Activated naive CD4-positive, alpha-beta T cell treated with anti-CD3 and anti-CD28 coated beads, Interleukin-2, amount 50 U/mL, for 72 hours (primary cell): ENCODE measurements at regions not wholly inside any gene's neighbourhood (a gene's known extent, or its start where the extent isn't known, plus 50 kb on each side); places are given as distances from the start of the nearest gene placed in this dataset.

Experiments used
- ATAC-seq, 2 donors: fragments of 150-1000 bp; cut with Tn5 transposase; 2 replicates each; pipeline ENCODE4 v1.10.0; 2021; ENCODE audit warnings: mild to moderate bottlenecking in 2 of 2, moderate library complexity in 2 of 2
- DNase-seq, 2 donors: peaks; one replicate each; pipeline ENCODE4 v3.0.0; 2021 to 2022; ENCODE audit warnings: low spot score in 2 of 2
- H3K27ac Mint-ChIP-seq, 2 donors: one replicate each; pipeline ENCODE4 v1.8.0; 2022; ENCODE audit warnings: mild to moderate bottlenecking in 2 of 2, mixed read lengths in 2 of 2
- H3K36me3 Mint-ChIP-seq, 2 donors: one replicate each; pipeline ENCODE4 v1.8.0; 2022; ENCODE audit warnings: mixed read lengths in 2 of 2
- H3K9me3 Mint-ChIP-seq, 2 donors: one replicate each; pipeline ENCODE4 v1.8.0; 2022; ENCODE audit warnings: mixed read lengths in 2 of 2

DNA sequence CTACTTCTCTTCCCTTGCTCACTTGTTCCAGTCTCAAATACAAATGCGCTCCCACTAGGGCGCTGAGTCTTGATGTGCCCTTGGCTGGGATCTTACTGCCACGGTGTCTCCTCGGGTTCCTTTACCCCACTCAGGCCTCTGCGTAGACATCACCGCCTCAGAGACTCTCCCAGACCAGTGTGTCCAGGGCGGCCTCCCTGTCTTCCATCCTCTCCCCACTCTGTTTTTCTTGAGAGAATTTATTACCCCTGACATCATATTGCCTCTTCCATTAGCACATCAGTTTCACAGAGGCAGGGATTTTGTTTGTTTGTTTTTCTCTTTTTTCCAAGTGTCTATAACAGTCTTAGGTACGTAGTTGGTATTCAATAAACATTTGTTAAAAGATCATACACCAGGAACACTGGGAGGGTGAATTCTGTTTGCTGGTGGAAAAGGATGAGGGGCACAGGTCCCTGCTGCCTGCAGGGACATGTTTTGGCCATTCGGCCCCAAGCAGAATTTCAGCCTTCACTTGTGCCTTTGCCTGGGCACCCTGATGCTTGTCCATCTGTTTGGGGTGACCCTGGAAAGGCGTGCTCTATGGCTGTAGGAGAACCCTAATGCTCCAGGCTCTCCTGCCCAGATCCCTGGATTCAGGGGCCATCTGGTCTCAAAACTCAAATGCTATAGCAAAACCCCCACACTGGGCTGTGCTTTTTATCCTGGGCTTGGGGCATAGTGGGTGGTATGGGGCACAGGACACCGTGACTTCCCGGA is 55.0 kb downstream of the RPL37A start:
- DNase-seq (no peak), ATAC-seq (no peak)
- no peaks in the 10 kb centered on the region for H3K36me3 Mint-ChIP-seq
- H3K27ac Mint-ChIP-seq = no peak overlapping the region
- H3K9me3 Mint-ChIP-seq = no peaks in the 10 kb centered on the region

DNA sequence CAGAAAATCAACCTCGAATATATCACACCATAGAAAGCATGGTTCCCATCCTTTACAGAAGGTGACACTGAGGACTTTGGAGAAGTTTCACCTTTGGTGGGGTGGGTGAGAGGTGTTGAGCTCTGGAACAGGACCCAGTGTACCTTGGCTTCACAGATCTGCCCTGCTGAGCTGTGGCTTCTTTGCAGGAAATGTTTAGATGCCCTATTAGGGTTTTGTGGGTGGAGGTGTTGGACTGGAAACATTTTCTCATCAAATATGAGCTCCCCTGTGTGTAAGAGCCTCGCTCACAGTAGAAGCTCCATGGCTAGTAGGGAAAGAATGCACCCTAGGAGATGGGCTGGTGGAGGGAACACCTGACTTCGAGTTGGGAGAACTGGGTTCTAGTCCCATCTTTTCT is 55.6 kb downstream of the RPL37A start:
- ATAC-seq = peak in 1 of 2 donors; percentile 41

DNA sequence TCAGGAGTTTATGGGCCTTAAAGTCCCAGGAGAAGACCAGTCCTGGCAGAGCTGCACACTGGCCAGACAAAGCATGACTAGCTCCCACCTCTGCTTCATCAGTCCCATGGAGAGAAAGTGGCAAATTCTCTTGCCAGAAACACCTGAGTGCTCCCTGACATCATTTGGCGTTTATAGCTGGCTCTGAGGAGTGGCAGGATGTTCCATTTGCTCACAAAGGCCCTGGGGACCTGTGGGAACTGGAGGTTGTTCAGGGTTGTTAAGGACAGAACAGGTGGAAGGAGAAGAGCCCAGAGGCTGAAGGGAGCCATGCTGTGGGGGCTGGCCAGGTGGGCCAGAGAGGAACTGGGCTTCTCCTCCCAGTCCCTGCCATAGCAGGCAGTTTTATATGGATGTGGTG is 56.1 kb downstream of the RPL37A start:
- H3K27ac Mint-ChIP-seq = peak overlapping the region in 1 of 2 donors; percentile 26
- no peaks in the 10 kb centered on the region for H3K9me3 Mint-ChIP-seq
- DNase-seq (no peak), ATAC-seq (no peak)
- no peaks in the 10 kb centered on the region for H3K36me3 Mint-ChIP-seq

More for the DNA sequence above, 55.6 kb downstream of the RPL37A start:
- no peak overlapping the region for H3K27ac Mint-ChIP-seq
- no peaks in the 10 kb centered on the region for H3K36me3 Mint-ChIP-seq
- DNase-seq = no peak
- H3K9me3 Mint-ChIP-seq = no peaks in the 10 kb centered on the region

DNA sequence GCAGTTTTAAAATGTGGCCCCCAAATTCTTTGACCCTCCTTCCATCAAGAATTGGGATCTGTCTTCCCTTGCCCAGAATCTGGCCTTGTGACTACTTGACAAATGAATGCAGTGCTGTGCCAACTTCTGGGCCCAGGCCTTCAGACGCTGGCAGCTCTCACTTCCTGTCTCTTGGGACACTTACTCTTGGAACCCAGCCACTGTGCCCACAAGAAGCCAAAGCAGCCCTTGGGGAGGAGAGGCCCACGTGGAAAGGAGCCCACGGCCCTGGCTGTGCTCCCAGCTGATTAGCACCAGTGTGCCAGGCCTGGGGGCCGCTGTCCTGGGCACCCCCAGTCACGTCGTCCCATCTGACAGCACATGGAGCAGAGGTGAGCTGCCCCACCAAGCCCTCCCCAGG is 56.6 kb downstream of the RPL37A start:
- Mint-ChIP-seq H3K36me3 (no peaks in the 10 kb centered on the region), H3K27ac (peak overlapping the region in 1 of 2 donors; percentile 31), H3K9me3 (no peaks in the 10 kb centered on the region)
- ATAC-seq (no peak), DNase-seq (no peak)

DNA sequence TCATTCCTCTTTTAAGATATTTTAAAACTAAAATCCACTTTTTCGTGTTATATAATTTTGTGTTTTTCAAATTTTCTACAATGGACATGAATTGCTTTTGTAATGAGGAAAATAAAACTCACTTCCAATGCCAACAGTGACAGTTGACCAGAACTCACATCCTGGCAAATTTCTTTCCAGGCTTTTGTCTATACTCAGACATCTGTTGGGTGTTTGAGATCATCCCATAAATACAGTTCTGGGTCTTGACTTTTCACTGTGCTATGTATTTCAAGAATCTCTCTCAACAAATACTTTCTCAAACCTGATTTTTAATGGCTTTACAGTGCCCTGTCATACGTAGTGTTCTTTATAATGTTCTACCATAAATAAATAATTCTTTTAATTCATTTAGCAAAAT is 57.6 kb downstream of the RPL37A start:
- H3K36me3 Mint-ChIP-seq = no peaks in the 10 kb centered on the region
- no peak for ATAC-seq
- H3K9me3 Mint-ChIP-seq = no peaks in the 10 kb centered on the region
- H3K27ac Mint-ChIP-seq = no peak overlapping the region
- no peak for DNase-seq

DNA sequence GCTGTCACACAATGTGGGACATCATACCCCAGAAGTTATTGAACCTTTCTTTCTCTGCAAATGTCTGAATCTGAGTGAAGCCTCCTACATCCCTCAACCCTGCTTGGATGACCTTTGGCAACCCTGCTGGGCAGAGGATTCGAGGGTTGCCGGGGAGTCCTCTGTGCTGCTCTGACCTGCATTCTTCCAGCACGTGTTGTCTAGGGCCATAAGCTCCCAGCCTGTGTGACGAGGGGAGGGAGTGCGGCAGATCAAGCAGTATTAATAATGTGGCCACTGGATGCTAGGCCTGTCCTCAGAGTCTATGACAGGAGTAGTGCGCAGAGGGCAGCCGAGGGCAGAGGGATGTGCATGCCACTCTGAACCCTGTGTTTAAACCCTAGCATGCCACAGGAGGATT is 58.8 kb downstream of the RPL37A start:
- DNase-seq (no peak), ATAC-seq (no peak)
- Mint-ChIP-seq H3K27ac (no peak overlapping the region), H3K36me3 (no peaks in the 10 kb centered on the region), H3K9me3 (no peaks in the 10 kb centered on the region)

DNA sequence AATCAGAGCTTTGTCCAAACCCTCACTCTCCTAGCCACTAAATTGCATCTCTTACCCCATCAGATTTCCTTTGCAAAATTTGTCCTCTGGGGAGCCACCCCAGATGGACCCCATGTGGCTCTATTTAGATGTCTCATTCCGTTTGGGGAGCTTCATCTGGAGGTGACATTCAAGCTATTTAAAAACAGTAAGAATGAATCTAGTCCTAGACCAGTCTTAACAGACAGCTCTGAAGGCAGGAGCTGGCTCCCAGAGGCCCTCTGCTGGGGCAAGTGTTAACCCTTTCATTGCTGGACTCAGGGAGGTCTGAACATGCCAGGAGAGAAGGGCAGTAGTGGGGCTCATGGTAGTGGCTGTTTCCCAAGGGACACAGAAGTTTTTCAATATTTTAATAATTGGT is 59.2 kb downstream of the RPL37A start:
- Mint-ChIP-seq H3K9me3 (no peaks in the 10 kb centered on the region), H3K27ac (no peak overlapping the region), H3K36me3 (no peaks in the 10 kb centered on the region)
- ATAC-seq = no peak
- no peak for DNase-seq

DNA sequence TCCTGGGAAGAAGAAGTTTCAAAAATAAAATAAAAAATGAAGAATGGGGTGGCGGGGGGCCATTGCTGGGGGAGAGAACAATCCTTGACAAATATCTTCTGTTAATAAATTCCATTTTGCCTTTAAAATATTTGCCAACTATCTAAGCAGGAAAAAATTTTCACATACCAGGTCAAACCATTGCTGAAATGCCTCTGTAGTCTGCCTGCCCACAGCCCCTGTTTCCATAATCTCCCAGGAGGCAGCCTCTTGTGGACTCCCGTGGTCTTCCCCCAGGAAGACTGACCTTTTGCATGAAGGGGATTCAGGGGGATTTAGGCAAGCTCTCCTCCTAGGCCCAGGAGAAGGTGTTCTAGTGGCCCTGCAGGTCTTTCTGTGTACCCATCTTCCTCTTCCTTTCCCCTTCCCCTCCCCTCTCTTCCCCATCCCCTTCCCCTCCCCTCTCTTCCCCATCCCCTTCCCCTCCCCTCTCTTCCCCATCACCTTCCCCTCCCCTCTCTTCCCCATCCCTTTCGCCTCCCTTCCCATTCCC is 61.0 kb downstream of the RPL37A start:
- ATAC-seq (no peak), DNase-seq (no peak)
- no peaks in the 10 kb centered on the region for H3K36me3 Mint-ChIP-seq
- no peaks in the 10 kb centered on the region for H3K9me3 Mint-ChIP-seq
- H3K27ac Mint-ChIP-seq = no peak overlapping the region

DNA sequence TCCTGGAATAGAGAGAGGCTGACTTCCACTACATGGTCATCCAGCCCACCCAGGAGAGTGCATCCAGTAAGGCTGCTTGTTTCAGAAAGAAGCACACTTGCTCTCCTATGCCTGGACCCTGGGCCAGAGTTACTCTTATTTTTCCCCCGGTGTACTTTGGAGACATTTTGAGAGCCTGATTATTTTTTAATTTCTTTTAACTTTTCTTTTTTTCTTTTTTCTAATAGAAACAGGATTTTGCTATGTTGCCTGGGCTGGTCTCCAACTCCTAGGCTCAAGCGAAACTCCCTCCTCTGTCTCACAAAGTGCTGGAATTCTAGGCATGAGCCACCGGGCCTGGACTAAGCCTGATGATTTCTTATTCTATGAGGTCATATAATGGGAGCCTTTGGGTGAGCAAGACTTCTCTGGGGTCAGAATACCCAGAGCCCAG is 62.2 kb downstream of the RPL37A start:
- Mint-ChIP-seq H3K9me3 (no peaks in the 10 kb centered on the region), H3K36me3 (no peaks in the 10 kb centered on the region), H3K27ac (no peak overlapping the region)
- no peak for DNase-seq
- ATAC-seq = no peak

DNA sequence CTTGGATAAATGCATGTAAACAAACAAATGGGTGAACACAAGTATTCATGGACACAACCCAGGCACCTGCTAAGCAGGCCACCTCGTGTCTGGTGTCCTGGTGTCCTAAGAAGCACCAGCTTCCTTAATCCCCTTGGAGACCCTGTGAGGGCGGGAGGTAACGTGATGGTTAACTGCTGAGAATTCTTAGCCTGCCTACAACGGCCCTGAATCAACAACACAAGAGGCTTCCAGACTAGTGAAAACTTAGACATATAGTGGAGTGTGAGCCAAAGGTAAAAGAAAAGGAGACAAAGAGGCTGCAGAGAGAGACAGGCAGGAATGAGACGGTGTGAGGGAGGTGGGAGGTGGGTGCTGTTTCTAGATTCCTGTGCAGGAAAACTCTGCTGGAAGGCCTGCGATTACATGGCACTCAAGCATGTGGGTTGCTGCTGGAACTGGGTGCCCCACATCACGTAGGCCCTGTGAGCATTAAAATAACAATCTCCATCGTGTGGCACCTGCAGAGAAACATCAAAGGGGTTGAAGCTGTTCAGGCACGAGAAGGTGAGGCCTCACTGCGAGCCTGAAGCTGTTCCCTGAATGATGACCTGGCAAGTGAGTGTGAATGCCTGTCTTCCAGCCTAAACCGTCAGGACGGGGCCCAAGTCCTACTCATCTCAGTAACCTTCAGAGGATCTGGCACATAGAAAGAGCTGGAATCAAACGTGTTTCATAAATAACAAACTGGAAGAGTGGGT is 64.2 kb downstream of the RPL37A start:
- DNase-seq (no peak), ATAC-seq (no peak)
- Mint-ChIP-seq H3K9me3 (no peaks in the 10 kb centered on the region), H3K27ac (no peak overlapping the region), H3K36me3 (no peaks in the 10 kb centered on the region)

DNA sequence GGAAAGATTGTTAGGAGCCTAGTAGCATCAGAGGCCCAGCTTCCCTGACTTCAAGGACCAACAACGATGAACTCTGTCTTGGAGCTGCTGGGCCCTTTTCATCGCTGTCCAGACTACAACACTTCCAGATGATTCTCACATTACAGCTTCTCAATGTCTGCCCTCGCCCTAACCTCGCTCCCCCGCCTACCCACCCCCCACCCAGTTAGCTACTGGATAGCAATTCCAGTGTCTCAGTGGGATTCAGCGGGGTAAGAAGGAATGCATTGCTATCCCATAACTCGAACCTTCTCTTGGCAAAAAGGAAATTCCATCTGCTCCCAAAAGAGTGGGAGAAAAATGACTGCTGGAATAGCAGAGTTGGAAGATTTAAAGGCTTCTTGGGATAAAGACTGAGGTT is 65.0 kb downstream of the RPL37A start:
- no peak for ATAC-seq
- no peak for DNase-seq

DNA sequence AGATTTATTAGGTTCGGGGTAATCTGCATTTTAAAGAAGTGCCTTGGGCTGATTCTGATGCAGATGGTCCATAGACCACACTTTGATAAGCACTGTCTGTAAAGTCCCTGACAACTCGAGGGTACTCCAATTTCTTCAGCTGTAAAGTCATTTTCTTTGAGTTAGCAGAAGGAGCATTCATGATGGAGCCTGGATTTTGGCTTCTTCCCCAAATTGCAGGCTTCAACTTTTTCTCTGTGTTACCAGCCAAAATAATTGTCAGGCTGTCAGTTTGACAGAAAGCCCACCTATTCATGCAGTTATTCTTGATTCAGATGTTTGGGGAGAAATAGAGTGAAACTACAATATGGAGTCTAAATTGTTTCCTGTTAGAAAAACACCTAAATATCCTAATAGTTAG is 66.0 kb downstream of the RPL37A start:
- ATAC-seq (no peak), DNase-seq (no peak)
- Mint-ChIP-seq H3K27ac (no peak overlapping the region), H3K36me3 (no peaks in the 10 kb centered on the region), H3K9me3 (no peaks in the 10 kb centered on the region)

More for the DNA sequence above, 65.0 kb downstream of the RPL37A start:
- Mint-ChIP-seq H3K27ac (no peak overlapping the region), H3K9me3 (no peaks in the 10 kb centered on the region), H3K36me3 (no peaks in the 10 kb centered on the region)

DNA sequence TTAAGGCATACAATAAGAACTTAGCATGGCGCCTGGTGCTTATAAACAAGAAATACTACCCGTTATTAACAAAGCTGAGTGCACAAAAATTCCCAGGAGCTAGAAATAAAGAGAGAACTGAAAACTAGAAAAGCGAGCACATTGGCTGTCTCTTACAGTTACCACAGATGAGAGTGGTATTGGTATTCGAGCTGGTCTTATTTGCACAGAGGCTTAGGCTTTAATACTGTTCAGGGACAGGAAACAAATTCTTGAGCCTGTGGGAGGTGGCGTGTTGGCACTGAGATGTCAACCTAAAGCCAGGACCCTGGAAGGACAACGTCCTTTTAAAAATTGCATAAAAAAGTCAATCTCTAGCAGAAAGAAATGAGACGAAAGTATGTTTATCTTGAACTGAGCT is 67.3 kb upstream of the IGFBP2 start:
- no peak for ATAC-seq
- H3K9me3 Mint-ChIP-seq = no peaks in the 10 kb centered on the region
- no peaks in the 10 kb centered on the region for H3K36me3 Mint-ChIP-seq
- H3K27ac Mint-ChIP-seq = no peak overlapping the region
- no peak for DNase-seq

DNA sequence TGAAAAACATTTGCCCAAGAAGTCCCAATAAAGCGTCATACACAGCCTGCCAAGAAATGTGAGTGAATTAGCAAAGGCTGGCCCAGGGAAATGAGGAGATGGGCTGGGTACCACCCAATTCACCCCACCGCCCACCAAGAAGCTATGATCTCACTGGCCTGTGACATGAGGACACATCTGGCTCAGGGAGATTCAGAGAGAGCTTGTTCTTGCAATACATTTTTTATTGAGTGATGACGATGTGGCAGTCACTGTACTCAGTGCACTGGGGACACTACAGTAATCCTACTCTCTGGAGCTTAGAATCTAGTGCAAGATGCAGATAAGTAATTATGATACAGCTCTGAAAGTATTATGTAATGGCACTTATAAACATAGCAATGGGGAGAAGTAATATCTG is 64.6 kb upstream of the IGFBP2 start:
- ATAC-seq (no peak), DNase-seq (no peak)
- H3K27ac Mint-ChIP-seq = no peak overlapping the region
- H3K9me3 Mint-ChIP-seq = peaks cover 0 to 3% of the 10 kb centered on the region in 2 donors
- H3K36me3 Mint-ChIP-seq = peaks cover 0 to 5% of the 10 kb centered on the region in 2 donors

DNA sequence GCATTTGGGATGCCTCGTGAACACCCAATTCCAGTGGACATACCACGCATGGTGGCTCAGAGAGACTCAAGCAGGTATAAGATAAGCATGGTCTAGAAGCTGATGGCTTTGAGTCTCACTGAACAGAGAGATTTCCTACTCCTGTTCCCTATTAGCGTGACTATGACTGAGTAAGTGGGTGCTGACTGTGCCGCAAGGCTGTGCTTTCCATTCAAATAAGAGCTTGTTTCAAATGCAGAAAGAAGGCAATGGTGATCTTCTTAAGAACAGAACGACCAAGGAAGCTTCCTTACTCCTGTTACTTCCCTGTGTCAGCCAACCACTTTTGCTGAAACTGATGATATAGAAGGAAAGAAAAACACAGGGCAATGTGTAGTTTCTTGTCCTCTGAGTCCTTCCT is 63.5 kb upstream of the IGFBP2 start:
- Mint-ChIP-seq H3K27ac (no peak overlapping the region), H3K9me3 (peaks cover 0 to 3% of the 10 kb centered on the region in 2 donors), H3K36me3 (peaks cover 0 to 5% of the 10 kb centered on the region in 2 donors)
- ATAC-seq = no peak
- DNase-seq = no peak

DNA sequence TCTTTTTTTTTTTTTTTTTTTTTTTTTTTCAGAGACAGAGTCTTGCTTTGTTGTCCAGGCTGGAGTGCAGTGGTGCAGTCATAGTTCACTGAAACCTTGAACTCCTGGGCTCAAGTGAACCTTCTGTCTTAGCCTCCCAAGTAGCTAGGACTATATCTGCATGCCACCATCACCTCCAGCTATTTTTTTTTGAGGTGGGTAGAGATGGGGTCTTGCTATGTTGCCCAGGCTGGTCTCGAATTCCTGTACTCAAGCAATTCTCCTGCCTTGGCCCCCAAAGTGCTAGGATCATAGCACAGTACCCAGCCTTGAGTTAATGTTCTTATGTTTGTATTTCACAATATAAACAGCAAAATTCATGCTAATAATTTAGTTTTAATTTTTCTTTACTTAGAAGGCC is 62.9 kb upstream of the IGFBP2 start:
- DNase-seq = no peak
- Mint-ChIP-seq H3K27ac (no peak overlapping the region), H3K9me3 (peaks cover 0 to 3% of the 10 kb centered on the region in 2 donors), H3K36me3 (peaks cover 0 to 5% of the 10 kb centered on the region in 2 donors)
- ATAC-seq = no peak

DNA sequence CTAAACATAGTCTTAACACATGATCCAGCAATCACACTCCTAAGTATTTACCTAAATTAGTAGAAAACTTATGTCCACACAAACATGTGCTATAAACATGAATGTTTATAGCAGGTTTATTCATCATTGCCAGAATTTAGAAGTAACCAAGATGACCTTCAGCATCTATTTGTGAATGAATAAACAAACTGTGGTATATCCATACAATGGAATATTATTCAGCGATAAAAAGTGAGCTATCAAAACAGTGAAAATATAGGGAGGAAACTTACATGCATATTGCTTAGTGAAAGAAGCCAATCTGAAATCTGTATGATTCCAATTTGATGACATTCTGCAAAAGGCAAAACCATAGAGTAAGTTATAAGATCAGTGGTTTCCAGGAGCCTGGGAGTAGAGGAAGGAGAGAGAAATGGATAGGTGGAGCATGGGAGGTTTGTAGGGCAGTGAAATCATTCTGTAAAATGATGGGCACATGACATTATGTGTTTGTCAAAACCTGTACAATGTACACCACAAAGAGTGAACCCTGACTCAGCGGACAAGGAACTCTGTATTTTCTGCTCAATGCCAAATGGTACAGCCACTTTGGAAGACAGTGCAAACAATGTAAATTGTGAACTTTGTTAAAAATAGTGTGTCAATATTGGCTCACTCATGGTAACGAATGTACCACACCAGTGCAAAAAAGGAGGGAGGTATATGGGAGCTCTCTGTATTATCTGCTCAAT is 61.9 kb upstream of the IGFBP2 start:
- DNase-seq (no peak), ATAC-seq (no peak)
- H3K27ac Mint-ChIP-seq = no peak overlapping the region
- H3K36me3 Mint-ChIP-seq = peaks cover 0 to 5% of the 10 kb centered on the region in 2 donors
- peaks cover 0 to 3% of the 10 kb centered on the region in 2 donors for H3K9me3 Mint-ChIP-seq
